Suprapubic skin (tissue), 3 donors: ENCODE measurements at regions not wholly inside any gene's neighbourhood (a gene's known extent, or its start where the extent isn't known, plus 50 kb on each side); places are given as distances from the start of the nearest gene placed in this dataset.

Experiments
- POLR2A ChIP-seq, 2 donors: fragments of 450-650 bp; IDR thresholded peaks; one replicate each; pipeline ENCODE4 v1.6.1; 2017; ENCODE audit warnings: antibody characterized with exemption in 2 of 2, mild to moderate bottlenecking in 2 of 2, moderate library complexity in 2 of 2
- TF ChIP-seq, protein P1 (sequence below), 2 donors: fragments of 200-600 bp in 1 of 2; fragments of 450-650 bp in 1 of 2; sonication (generic) in 1 of 2; IDR thresholded peaks; one replicate each; pipeline ENCODE4 v1.5.1; 2016 to 2019; ENCODE audit warnings: antibody characterized with exemption in 2 of 2, mild to moderate bottlenecking in 1 of 2, moderate library complexity in 1 of 2

DNA sequence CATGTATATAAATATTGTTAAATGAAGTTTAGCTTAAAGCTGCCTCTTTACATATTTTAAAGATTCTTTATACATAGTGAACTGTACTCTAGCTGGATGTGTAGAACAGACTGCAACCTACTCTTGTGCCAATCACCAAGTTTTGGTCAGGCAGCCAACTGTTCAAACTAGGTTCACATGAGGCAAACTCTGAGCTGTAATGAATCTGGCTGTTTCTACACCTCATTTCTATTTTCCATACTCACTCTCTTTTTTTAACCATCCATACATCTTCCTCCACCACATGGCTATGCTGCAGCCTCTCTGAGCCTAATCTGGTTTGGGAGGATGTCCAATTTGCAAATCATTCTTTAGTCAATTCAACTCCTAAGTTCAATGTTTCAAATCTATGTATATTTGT is 974.8 kb downstream of the CNTNAP5 start:
- TF ChIP-seq, protein P1, sequence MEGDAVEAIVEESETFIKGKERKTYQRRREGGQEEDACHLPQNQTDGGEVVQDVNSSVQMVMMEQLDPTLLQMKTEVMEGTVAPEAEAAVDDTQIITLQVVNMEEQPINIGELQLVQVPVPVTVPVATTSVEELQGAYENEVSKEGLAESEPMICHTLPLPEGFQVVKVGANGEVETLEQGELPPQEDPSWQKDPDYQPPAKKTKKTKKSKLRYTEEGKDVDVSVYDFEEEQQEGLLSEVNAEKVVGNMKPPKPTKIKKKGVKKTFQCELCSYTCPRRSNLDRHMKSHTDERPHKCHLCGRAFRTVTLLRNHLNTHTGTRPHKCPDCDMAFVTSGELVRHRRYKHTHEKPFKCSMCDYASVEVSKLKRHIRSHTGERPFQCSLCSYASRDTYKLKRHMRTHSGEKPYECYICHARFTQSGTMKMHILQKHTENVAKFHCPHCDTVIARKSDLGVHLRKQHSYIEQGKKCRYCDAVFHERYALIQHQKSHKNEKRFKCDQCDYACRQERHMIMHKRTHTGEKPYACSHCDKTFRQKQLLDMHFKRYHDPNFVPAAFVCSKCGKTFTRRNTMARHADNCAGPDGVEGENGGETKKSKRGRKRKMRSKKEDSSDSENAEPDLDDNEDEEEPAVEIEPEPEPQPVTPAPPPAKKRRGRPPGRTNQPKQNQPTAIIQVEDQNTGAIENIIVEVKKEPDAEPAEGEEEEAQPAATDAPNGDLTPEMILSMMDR (IDR thresholded peaks at IDR 0.05), result no peak
- no peak for TF ChIP-seq POLR2A (IDR thresholded peaks at IDR 0.05)
